ENCODE measurements at regions not wholly inside any gene's neighbourhood (a gene's known extent, or its start where the extent isn't known, plus 50 kb on each side); places are given as distances from the start of the nearest gene placed in this dataset.

- Histone ChIP-seq H3K9ac (ENCODE audit: low read length) (no peak overlapping the region), H3K4me1 (ENCODE audit: control insufficient read depth, insufficient read depth, low read length) (peaks cover 15% of the 10 kb centered on the region), H3K9me3 (ENCODE audit: control insufficient read depth, low read length) (peaks cover 4% of the 10 kb centered on the region), H3K4me3 (ENCODE audit: low read length) (no peak overlapping the region), H3K27me3 (replicated peaks; ENCODE audit: control insufficient read depth, insufficient read depth, low read length) (peaks cover 21% of the 10 kb centered on the region), H3K36me3 (ENCODE audit: control insufficient read depth, insufficient read depth, low read length, severe bottlenecking) (no peaks in the 10 kb centered on the region)
- DNase-seq (ENCODE audit: low read depth) = no peak
These were observed 231.9 kb upstream of the TNRC6C start for GRCh38 chr17:77726549-77727006.

GRCh38 chr17:77727037-77727615 lies 231.4 kb upstream of the TNRC6C start:
- peaks cover 15% of the 10 kb centered on the region for H3K4me1 ChIP-seq (ENCODE audit: control insufficient read depth, insufficient read depth, low read length)
- H3K27me3 ChIP-seq (replicated peaks; ENCODE audit: control insufficient read depth, insufficient read depth, low read length) = peaks cover 20% of the 10 kb centered on the region
- DNase-seq (ENCODE audit: low read depth) = no peak
- no peak overlapping the region for H3K4me3 ChIP-seq (ENCODE audit: low read length)
- peak overlapping the region; percentile 53 for H3K9ac ChIP-seq (ENCODE audit: low read length)
- H3K36me3 ChIP-seq (ENCODE audit: control insufficient read depth, insufficient read depth, low read length, severe bottlenecking) = no peaks in the 10 kb centered on the region
- peaks cover 9% of the 10 kb centered on the region for H3K9me3 ChIP-seq (ENCODE audit: control insufficient read depth, low read length)

GRCh38 chr17:77728474-77728795 lies 230.1 kb upstream of the TNRC6C start:
- Histone ChIP-seq H3K36me3 (ENCODE audit: control insufficient read depth, insufficient read depth, low read length, severe bottlenecking) (no peaks in the 10 kb centered on the region), H3K4me1 (ENCODE audit: control insufficient read depth, insufficient read depth, low read length) (peaks cover 15% of the 10 kb centered on the region), H3K9ac (ENCODE audit: low read length) (peak overlapping the region; percentile 27), H3K27me3 (replicated peaks; ENCODE audit: control insufficient read depth, insufficient read depth, low read length) (peaks cover 23% of the 10 kb centered on the region), H3K4me3 (ENCODE audit: low read length) (no peak overlapping the region), H3K9me3 (ENCODE audit: control insufficient read depth, low read length) (peaks cover 22% of the 10 kb centered on the region)
- DNase-seq (ENCODE audit: low read depth) = no peak

- H3K9me3 ChIP-seq (ENCODE audit: control insufficient read depth, low read length) = peaks cover 25% of the 10 kb centered on the region
- no peak for DNase-seq (ENCODE audit: low read depth)
- H3K4me1 ChIP-seq (ENCODE audit: control insufficient read depth, insufficient read depth, low read length) = peaks cover 17% of the 10 kb centered on the region
- H3K36me3 ChIP-seq (ENCODE audit: control insufficient read depth, insufficient read depth, low read length, severe bottlenecking) = no peaks in the 10 kb centered on the region
- H3K27me3 ChIP-seq (replicated peaks; ENCODE audit: control insufficient read depth, insufficient read depth, low read length) = peaks cover 26% of the 10 kb centered on the region
- H3K4me3 ChIP-seq (ENCODE audit: low read length) = no peak overlapping the region
- H3K9ac ChIP-seq (ENCODE audit: low read length) = no peak overlapping the region
These were observed 229.6 kb upstream of the TNRC6C start for GRCh38 chr17:77728871-77729270.

GRCh38 chr17:77729587-77729986 lies 228.9 kb upstream of the TNRC6C start:
- Histone ChIP-seq H3K9ac (ENCODE audit: low read length) (no peak overlapping the region), H3K4me1 (ENCODE audit: control insufficient read depth, insufficient read depth, low read length) (peaks cover 24% of the 10 kb centered on the region), H3K36me3 (ENCODE audit: control insufficient read depth, insufficient read depth, low read length, severe bottlenecking) (no peaks in the 10 kb centered on the region), H3K27me3 (replicated peaks; ENCODE audit: control insufficient read depth, insufficient read depth, low read length) (peaks cover 22% of the 10 kb centered on the region), H3K4me3 (ENCODE audit: low read length) (no peak overlapping the region), H3K9me3 (ENCODE audit: control insufficient read depth, low read length) (peaks cover 25% of the 10 kb centered on the region)
- no peak for DNase-seq (ENCODE audit: low read depth)

GRCh38 chr17:77730376-77730775 lies 228.1 kb upstream of the TNRC6C start:
- peaks cover 32% of the 10 kb centered on the region for H3K4me1 ChIP-seq (ENCODE audit: control insufficient read depth, insufficient read depth, low read length)
- DNase-seq (ENCODE audit: low read depth) = no peak
- H3K9me3 ChIP-seq (ENCODE audit: control insufficient read depth, low read length) = peaks cover 25% of the 10 kb centered on the region
- H3K4me3 ChIP-seq (ENCODE audit: low read length) = no peak overlapping the region
- H3K36me3 ChIP-seq (ENCODE audit: control insufficient read depth, insufficient read depth, low read length, severe bottlenecking) = no peaks in the 10 kb centered on the region
- H3K9ac ChIP-seq (ENCODE audit: low read length) = no peak overlapping the region
- peaks cover 22% of the 10 kb centered on the region for H3K27me3 ChIP-seq (replicated peaks; ENCODE audit: control insufficient read depth, insufficient read depth, low read length)

- no peak overlapping the region for H3K4me3 ChIP-seq (ENCODE audit: low read length)
- H3K9ac ChIP-seq (ENCODE audit: low read length) = peak overlapping the region; percentile 68
- H3K36me3 ChIP-seq (ENCODE audit: control insufficient read depth, insufficient read depth, low read length, severe bottlenecking) = no peaks in the 10 kb centered on the region
- peaks cover 25% of the 10 kb centered on the region for H3K9me3 ChIP-seq (ENCODE audit: control insufficient read depth, low read length)
- H3K4me1 ChIP-seq (ENCODE audit: control insufficient read depth, insufficient read depth, low read length) = peaks cover 20% of the 10 kb centered on the region
- no peak for DNase-seq (ENCODE audit: low read depth)
- peaks cover 27% of the 10 kb centered on the region for H3K27me3 ChIP-seq (replicated peaks; ENCODE audit: control insufficient read depth, insufficient read depth, low read length)
These were observed 224.8 kb upstream of the TNRC6C start for GRCh38 chr17:77733576-77734296.

GRCh38 chr17:77734371-77735080 lies 224.0 kb upstream of the TNRC6C start:
- H3K4me3 ChIP-seq (ENCODE audit: low read length) = peak overlapping the region; percentile 5
- H3K36me3 ChIP-seq (ENCODE audit: control insufficient read depth, insufficient read depth, low read length, severe bottlenecking) = no peaks in the 10 kb centered on the region
- H3K9me3 ChIP-seq (ENCODE audit: control insufficient read depth, low read length) = peaks cover 25% of the 10 kb centered on the region
- DNase-seq (ENCODE audit: low read depth) = peak; percentile 87
- peaks cover 29% of the 10 kb centered on the region for H3K27me3 ChIP-seq (replicated peaks; ENCODE audit: control insufficient read depth, insufficient read depth, low read length)
- peaks cover 20% of the 10 kb centered on the region for H3K4me1 ChIP-seq (ENCODE audit: control insufficient read depth, insufficient read depth, low read length)
- peak overlapping the region; percentile 68 for H3K9ac ChIP-seq (ENCODE audit: low read length)

- Histone ChIP-seq H3K9ac (ENCODE audit: low read length) (peak overlapping the region; percentile 45), H3K4me3 (ENCODE audit: low read length) (peak overlapping the region; percentile 5), H3K27me3 (replicated peaks; ENCODE audit: control insufficient read depth, insufficient read depth, low read length) (peaks cover 29% of the 10 kb centered on the region), H3K36me3 (ENCODE audit: control insufficient read depth, insufficient read depth, low read length, severe bottlenecking) (no peaks in the 10 kb centered on the region), H3K9me3 (ENCODE audit: control insufficient read depth, low read length) (peaks cover 27% of the 10 kb centered on the region), H3K4me1 (ENCODE audit: control insufficient read depth, insufficient read depth, low read length) (peaks cover 20% of the 10 kb centered on the region)
- peak; percentile 16 for DNase-seq (ENCODE audit: low read depth)
These were observed 223.4 kb upstream of the TNRC6C start for GRCh38 chr17:77735081-77735565.

GRCh38 chr17:77735566-77736198 lies 222.8 kb upstream of the TNRC6C start:
- DNase-seq (ENCODE audit: low read depth) = peak; percentile 63
- peak overlapping the region; percentile 5 for H3K4me3 ChIP-seq (ENCODE audit: low read length)
- no peaks in the 10 kb centered on the region for H3K36me3 ChIP-seq (ENCODE audit: control insufficient read depth, insufficient read depth, low read length, severe bottlenecking)
- H3K4me1 ChIP-seq (ENCODE audit: control insufficient read depth, insufficient read depth, low read length) = peaks cover 20% of the 10 kb centered on the region
- peaks cover 34% of the 10 kb centered on the region for H3K27me3 ChIP-seq (replicated peaks; ENCODE audit: control insufficient read depth, insufficient read depth, low read length)
- H3K9me3 ChIP-seq (ENCODE audit: control insufficient read depth, low read length) = peaks cover 27% of the 10 kb centered on the region
- H3K9ac ChIP-seq (ENCODE audit: low read length) = peak overlapping the region; percentile 45

GRCh38 chr17:77736199-77736585 lies 222.3 kb upstream of the TNRC6C start:
- Histone ChIP-seq H3K27me3 (replicated peaks; ENCODE audit: control insufficient read depth, insufficient read depth, low read length) (peaks cover 34% of the 10 kb centered on the region), H3K9me3 (ENCODE audit: control insufficient read depth, low read length) (peaks cover 26% of the 10 kb centered on the region), H3K36me3 (ENCODE audit: control insufficient read depth, insufficient read depth, low read length, severe bottlenecking) (no peaks in the 10 kb centered on the region), H3K4me3 (ENCODE audit: low read length) (no peak overlapping the region), H3K9ac (ENCODE audit: low read length) (peak overlapping the region; percentile 14), H3K4me1 (ENCODE audit: control insufficient read depth, insufficient read depth, low read length) (peaks cover 20% of the 10 kb centered on the region)
- DNase-seq (ENCODE audit: low read depth) = no peak

Measured in adipocyte (in vitro differentiated cells).